HepG2 (cell line): ENCODE measurements at regions not wholly inside any gene's neighbourhood (a gene's known extent, or its start where the extent isn't known, plus 50 kb on each side); places are given as distances from the start of the nearest gene placed in this dataset.
"Not testable (repeated sequence)": the region's sequence is repeated elsewhere in the genome, so short reads cannot be mapped to it uniquely, and the experiment has no call there.

Experiments
- ARNT ChIP-seq: fragments of 450-650 bp; IDR thresholded peaks from 2 replicates; pipeline ENCODE4 v1.6.1; 2017
- EED ChIP-seq: sonication (generic); formaldehyde crosslinking; IDR thresholded peaks from 2 replicates; pipeline ENCODE4 v1.5.0; 2020; ENCODE audit warnings: mild to moderate bottlenecking, missing genetic modification reagents
- EP300 ChIP-seq, 3 experiments: sonication (generic) in 1 of 3; formaldehyde crosslinking in 1 of 3; IDR thresholded peaks; 2 replicates each; pipeline versions ENCODE4 v1.5.1 to v1.6.1; 2011 to 2020; ENCODE audit warnings: low read depth in 2 of 3, low read length in 2 of 3, borderline replicate concordance in 1 of 3, improper control_type of control experiment in 1 of 3, mild to moderate bottlenecking in 1 of 3, missing genetic modification reagents in 1 of 3, moderate library complexity in 1 of 3
- MXD4 ChIP-seq: IDR thresholded peaks from 2 replicates; pipeline ENCODE4 v1.6.1; 2016; ENCODE audit warnings: mild to moderate bottlenecking, missing biosample characterization, missing genetic modification reagents
- ZC3H4 ChIP-seq: sonication (generic); formaldehyde crosslinking; IDR thresholded peaks from 2 replicates; pipeline ENCODE4 v1.4.0; 2020; ENCODE audit warnings: missing genetic modification reagents, borderline replicate concordance
- TF ChIP-seq, protein P1 (sequence below): sonication (generic); formaldehyde crosslinking; IDR thresholded peaks from 2 replicates; pipeline ENCODE4 v1.5.0; 2020; ENCODE audit warnings: mild to moderate bottlenecking, missing genetic modification reagents, moderate library complexity
- TF ChIP-seq, protein P2 (sequence below): sonication (generic); formaldehyde crosslinking; IDR thresholded peaks from 2 replicates; pipeline ENCODE4 v1.5.0; 2020; ENCODE audit warnings: missing genetic modification reagents

DNA sequence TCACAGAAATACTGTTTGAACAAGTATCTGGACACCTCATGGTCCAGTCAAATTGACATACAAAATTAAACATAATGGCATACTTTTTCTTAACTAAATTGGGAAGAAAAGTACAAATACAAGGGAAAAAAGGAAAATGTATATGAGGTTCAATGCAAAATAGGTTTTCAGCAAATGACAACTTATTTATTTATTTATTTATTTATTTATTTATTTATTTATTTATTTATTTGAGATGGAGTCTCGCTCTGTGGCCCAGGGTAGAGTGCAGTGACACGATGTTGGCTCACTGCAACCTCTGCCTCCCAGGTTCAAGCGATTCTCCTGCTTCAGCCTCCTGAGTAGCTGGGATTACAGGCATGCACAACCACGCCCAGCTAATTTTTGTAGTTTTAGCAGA, 424.9 kb upstream of the AKR1E2 start:
- TF ChIP-seq ARNT; MXD4; EP300 (IDR thresholded peaks at IDR 0.05; ENCODE audit: low read depth in 2 of 2, low read length in 2 of 2); EP300 (CRISPR knock-in tag; IDR thresholded peaks at IDR 0.05; ENCODE audit: borderline replicate concordance); ZC3H4 (CRISPR knock-in tag); EED (CRISPR knock-in tag): not testable (repeated sequence)
- TF ChIP-seq, protein P1, sequence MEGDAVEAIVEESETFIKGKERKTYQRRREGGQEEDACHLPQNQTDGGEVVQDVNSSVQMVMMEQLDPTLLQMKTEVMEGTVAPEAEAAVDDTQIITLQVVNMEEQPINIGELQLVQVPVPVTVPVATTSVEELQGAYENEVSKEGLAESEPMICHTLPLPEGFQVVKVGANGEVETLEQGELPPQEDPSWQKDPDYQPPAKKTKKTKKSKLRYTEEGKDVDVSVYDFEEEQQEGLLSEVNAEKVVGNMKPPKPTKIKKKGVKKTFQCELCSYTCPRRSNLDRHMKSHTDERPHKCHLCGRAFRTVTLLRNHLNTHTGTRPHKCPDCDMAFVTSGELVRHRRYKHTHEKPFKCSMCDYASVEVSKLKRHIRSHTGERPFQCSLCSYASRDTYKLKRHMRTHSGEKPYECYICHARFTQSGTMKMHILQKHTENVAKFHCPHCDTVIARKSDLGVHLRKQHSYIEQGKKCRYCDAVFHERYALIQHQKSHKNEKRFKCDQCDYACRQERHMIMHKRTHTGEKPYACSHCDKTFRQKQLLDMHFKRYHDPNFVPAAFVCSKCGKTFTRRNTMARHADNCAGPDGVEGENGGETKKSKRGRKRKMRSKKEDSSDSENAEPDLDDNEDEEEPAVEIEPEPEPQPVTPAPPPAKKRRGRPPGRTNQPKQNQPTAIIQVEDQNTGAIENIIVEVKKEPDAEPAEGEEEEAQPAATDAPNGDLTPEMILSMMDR (CRISPR knock-in tag): not testable (repeated sequence)
- TF ChIP-seq, protein P2, sequence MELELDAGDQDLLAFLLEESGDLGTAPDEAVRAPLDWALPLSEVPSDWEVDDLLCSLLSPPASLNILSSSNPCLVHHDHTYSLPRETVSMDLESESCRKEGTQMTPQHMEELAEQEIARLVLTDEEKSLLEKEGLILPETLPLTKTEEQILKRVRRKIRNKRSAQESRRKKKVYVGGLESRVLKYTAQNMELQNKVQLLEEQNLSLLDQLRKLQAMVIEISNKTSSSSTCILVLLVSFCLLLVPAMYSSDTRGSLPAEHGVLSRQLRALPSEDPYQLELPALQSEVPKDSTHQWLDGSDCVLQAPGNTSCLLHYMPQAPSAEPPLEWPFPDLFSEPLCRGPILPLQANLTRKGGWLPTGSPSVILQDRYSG (CRISPR knock-in tag): not testable (repeated sequence)
